NCI-H2107 treated with DMSO at 0.1 percent for 48 hours (cell line): ENCODE measurements at regions not wholly inside any gene's neighbourhood (a gene's known extent, or its start where the extent isn't known, plus 50 kb on each side); places are given as distances from the start of the nearest gene placed in this dataset.

Experiments used
- DNase-seq: peaks from one replicate; lab custom pipeline; 2025; ENCODE audit not compliant: unreplicated experiment; lab: John Stamatoyannopoulos, UW

DNA sequence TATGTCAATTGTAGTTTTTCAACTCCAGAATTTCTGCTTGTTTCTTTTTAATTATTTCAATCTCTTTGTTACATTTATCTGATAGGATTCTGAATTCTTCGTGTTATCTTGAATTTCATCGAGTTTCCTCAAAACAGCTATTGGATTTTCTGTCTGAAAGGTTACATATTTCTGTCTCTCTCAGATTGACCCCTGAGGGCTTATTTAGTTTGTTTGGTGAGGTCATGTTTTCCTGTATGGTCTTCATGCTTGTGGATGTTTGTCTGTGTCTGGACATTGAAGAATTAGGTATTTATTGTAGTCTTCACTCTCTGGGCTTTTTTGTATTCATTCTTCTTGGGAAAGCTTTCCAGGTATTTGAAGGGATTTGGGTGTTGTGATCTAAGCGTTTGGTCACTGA, 85.6 kb downstream of the SNAPC1 start:
- no peak for DNase-seq

DNA sequence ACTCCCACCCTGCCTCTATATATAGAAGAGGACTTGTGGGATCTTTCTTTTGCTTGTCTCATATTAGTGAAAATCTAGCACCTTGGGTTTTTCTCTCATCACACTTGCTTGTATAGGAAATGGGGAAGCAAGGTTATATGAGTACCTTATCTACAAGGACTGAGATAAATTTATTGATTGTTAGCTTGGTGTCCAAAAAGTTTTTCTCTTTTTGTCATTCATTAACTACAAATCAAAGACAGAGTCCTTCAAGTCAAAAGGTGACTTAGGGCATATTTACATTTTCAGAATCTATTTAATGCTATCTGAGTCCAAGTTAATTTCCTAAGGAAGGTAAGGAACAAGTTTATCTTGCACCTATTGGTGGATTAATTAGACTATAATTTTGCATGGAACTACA, 92.7 kb downstream of the SNAPC1 start:
- no peak for DNase-seq

DNA sequence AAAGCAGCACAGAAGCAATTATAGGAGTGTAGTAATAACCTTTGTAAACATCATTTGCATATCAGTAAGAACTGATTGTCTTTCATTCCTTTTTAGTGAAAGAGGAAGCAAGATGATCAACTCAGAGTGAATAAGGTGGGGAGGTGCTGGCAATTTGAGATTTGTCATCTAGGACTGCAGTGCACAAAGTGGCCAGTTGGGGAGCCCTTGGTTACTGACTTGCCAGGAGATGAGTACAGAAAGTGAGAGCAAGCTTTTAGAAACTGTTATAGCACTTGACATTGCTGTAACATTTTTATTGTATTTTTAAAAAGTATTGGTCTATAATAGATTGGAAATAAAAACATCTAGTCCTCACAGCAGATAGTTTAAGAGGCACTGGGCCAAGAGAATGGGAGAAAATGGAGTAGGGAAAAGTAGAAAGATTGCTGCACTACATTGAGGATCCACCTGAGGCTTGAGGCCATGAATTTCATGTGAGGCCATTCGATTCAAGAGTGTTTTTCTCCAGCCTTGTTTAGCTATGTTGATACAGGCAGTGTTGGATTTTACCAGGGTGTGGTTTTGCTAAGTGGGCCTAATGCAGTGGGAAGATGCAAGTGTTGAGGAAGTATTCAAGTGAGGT, 98.2 kb downstream of the SNAPC1 start:
- DNase-seq, result peak; percentile 42

DNA sequence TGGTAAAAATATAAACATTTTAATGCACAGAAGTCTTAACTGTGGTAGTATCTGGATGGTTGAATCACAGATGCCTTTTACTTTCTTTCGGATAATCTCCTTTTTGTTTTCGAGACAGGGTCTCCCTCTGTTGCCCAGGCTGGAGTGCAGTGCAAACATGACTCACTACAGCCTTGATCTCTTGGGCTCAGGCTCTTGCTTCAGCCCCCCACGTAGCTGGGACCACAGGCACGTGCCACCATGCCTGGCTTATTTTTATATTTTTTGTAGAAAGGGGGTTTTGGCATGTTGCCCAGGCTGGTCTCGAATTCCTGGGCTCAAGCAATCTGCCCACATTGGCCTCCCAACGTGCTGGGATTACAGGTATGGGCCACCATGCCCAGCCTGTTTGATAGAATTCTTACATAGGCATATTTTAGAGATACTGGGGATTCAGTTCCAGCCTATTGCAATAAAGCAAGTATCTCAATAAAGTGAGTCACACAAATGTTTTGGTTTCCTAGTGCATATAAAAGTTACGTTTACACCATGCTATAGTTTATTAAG, 99.2 kb downstream of the SNAPC1 start:
- no peak for DNase-seq

DNA sequence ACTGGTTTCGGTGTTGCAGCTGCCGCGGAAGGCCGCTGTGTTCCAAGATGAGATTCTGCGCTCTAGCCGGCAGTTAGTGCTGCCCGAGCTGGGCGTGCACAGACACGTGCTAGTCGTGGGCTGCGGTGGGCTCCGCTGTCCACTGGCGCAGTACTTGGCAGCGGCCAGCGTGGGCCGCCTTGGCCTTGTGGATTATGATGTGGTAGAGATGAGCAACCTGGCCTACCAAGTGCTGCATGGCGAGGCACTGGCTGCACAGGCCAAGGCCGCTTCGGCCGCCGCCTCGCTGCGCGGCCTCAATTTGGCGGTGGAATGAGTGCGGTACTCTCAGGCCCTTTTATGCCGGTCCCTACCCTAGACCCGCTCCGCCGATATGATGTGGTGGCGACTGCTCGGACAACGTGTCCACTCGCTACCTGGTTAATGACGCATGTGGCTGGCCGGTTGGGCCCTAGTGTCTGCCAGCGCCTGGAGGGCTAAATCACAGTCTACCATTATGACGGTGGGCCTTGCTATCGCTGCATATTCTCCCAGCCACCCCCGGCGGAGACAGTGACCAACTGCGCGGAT, 102.2 kb downstream of the SNAPC1 start:
- no peak for DNase-seq

DNA sequence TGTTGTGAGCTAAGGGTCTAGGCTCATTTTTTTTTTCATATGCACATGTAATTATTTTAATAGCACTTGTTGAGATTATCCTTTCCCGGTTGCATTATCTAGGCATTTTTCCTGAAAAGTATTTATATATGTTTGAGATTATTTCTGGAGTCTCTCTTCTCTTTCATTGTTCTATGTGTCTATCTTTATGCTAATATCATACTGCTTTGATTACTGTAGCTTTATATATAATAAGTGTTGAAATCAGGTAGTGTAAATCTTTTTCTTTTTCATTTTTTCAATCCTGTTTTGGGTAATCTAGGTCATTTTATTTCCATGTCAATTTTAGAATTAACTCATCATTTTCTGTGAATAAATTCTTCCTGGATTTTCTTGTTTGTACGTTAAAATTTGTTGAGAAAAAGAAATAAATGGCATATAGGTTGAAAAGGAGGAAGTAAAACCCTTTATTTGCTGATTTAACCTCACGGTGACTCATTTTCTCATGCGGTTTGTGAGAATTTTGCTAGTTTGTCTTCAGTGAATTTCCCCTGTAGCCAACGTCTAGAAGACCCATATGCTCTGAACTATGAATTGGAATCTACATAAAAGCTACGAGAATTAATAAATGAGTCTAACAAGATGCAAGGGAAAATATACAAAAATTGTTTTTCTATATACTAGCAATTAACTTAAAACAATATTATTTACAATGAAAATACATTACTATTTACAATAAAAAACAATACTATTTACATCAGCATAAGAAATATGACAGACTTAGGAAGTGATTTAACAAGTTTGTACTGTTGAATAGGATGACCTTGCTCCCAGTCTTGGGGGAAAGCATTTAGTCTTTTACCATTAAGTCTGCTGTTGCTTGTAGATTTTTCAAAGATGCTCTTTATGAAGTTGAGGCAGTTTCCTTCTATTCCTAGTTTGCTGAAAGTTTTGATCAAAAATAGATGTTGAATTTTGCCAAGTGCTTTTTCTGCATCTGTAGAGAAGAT, 105.0 kb downstream of the SNAPC1 start:
- no peak for DNase-seq

DNA sequence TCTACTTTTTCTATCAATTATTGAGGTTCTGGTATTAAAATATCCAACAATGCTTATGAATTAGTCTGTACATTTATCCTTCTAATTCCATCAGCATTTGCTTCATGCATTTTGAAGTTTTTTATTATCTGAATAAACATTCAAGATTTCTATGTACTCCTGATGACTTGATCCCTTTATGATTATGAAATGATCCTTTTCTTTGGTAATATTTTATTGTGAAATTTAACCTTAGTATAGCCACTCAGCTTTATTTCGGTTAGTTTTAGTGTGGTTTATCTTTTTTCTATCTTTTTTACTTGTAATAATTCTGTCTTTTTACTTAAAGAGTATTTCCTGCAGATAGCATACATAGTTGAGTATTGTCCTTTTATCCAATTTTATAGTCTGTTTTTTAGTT, 106.6 kb downstream of the SNAPC1 start:
- DNase-seq, result no peak

DNA sequence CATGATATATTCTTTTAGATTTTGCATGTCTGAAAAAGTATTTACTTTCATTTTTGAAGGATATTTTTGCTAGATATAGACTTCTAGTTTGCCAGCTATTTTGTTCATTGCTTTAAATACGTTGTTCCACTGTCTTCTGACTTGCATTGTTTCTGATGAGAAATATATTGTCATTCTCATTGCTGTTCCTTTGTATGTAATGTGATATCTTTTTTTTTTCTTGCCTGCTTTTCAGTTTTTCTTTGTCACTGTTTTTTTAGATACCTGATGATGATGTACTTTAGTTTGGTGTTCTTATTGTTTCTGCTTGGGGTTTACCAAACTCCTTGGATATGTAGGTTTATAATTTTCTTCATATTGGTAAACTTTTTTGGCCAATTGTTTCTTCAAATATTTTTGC, 107.9 kb downstream of the SNAPC1 start:
- DNase-seq, result no peak

DNA sequence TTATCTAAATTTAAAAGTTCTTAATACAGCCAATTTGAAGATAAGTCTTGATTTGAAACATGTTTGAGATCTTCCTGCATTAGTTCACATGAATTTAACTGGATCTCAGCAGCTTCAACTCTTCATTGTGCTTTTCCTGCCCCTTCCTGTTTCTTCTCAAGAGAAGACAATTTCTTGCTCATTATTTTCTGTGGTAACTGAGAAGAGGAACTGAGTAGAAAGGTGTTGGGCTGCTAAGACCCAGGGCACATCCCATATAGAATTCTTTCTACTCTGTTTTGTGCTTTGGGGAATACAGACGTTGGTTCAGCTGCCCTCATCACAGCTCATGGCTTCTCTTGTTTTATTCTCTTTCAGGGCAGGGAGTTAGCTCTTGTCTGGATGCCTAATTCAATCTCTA, 110.2 kb downstream of the SNAPC1 start:
- no peak for DNase-seq

DNA sequence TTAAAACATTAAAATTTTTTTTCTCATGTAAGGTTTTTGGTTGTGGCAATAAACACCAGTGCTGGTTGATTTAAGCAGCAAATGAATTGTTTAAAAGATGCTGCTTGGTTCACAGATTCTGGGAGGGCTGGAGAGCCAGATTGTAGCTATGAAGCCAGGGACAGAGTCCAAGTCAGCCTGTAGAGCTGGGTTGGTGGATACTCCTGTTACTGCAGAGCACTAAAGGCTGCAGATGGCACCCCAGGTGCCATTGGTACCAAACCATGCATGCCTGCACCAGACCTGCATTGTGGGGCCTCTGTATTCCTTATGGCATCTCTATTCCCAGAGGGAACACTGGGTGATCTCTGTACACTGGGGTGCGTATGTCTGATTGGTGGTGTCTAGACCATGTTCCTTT, 113.3 kb downstream of the SNAPC1 start:
- no peak for DNase-seq

DNA sequence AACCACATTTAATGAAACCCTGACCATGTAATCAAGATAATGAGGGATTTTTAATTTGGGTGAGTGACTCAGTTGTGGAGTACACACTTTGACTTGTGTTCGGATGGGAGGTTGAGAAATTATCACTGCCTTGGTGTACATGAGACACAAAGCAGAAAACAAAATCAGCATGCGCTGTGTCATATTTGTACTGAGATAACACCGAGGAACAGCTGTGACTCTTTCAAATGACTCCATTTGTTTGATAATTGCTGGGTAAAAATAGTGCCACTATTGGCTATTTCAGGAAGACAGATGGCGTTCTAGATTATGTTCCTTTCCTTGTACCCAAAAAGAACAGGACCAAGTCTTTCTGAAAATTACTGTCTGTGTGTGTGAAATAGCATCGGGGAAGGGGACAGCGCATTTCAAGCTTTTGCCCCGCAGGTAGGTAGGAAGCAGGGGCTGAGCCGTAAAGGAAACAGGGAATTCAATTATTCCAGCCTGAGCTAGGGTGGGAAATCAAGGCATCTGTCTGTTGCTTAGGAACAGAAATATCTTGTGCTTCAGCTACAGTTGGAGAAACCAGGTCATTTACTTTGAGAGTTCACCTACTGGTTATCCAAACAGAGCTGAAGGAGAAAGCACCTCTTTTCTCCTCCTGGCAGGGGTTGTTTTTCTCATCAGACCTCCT, 114.3 kb downstream of the SNAPC1 start:
- no peak for DNase-seq

DNA sequence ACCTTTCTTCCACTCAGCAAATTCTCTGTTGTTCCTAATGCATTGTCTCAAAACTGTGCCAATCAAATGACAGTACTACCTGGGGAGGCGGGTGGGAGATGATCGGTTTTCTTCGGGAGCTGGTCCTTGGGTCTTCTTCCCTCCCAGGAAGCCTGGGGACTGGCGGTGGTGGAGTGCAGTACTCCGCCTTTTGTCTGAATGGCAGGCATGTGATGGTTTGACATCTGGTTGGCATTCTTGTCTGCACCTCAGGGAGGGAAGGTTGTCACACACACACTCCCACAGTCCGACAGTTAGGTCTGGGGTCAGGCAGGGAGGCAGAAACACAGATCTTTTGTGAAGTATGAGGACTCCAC, 114.8 kb downstream of the SNAPC1 start:
- no peak for DNase-seq

DNA sequence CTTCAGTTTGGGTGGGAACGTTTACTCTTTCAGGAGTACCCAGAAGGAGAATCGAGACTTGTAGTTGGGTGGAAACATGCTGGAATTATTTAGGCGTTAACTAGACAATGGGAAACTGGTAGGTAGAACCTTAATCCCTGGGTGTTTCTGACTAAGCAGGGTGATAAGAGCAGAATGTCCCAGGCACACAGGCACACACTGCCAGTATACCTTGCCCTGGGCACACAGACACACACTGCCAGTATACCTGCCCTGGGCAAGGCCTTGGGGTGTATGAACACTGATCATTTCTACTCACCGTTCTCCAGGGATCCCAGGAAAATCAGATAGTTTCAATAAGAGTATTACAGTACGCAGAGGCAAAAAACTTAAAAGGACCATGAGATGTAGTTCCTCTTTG, 115.5 kb downstream of the SNAPC1 start:
- DNase-seq, result no peak

DNA sequence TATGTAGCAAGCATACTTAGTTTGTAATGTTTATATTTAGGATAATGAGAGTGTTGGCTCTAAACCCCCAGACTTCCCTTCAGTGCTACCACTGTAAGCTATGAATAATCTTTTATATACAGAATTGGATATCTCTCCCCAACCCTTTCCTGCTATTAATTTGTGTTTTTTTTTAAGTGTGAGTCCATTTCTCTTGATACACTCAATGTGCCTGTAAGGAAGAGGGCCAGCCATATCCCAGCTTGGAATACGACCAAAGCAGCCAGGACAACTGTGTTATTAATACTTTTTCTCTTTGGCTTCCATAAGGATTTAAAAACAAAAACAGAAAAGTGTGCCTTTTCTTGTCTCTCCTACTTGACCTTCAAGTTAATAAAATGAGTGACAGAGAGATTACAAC, 116.7 kb downstream of the SNAPC1 start:
- no peak for DNase-seq

DNA sequence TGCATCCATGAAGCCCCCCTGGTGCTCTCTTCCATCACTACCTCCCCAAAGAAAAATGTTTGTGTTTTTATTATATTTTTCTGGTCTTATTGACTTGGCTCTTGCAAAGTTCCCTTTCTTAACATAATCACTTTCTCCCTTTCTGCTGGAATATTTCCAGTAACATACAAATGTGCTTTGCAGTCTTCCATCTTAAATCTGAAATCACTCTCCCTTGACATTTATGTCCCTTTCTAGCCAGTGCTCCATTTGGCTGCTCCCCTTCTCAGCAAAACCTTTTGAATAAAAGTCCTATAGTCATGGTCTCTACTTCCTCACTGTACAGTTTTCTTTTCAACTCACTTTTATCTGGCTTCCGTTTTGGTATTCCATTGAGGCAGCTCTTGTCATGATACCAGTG, 118.8 kb downstream of the SNAPC1 start:
- no peak for DNase-seq

DNA sequence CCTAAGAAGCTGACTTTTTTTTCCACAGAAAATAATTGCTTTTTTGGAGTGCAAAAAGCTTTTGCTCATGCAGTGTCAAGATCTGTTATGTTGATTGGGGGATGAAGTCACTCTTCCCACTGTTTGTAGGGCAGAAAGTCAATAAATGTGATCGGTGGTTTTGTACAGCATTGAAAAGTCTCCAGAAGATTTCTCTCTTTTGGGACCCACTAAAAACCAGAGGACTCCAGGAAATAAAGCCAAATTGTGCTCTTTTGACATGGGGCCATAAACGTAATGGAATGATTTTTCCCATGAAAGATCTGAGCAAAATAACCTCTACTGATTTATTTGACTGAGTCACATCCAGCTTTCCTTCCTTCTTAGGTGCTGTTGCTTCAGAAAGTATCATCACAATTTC, 122.5 kb downstream of the SNAPC1 start:
- no peak for DNase-seq

DNA sequence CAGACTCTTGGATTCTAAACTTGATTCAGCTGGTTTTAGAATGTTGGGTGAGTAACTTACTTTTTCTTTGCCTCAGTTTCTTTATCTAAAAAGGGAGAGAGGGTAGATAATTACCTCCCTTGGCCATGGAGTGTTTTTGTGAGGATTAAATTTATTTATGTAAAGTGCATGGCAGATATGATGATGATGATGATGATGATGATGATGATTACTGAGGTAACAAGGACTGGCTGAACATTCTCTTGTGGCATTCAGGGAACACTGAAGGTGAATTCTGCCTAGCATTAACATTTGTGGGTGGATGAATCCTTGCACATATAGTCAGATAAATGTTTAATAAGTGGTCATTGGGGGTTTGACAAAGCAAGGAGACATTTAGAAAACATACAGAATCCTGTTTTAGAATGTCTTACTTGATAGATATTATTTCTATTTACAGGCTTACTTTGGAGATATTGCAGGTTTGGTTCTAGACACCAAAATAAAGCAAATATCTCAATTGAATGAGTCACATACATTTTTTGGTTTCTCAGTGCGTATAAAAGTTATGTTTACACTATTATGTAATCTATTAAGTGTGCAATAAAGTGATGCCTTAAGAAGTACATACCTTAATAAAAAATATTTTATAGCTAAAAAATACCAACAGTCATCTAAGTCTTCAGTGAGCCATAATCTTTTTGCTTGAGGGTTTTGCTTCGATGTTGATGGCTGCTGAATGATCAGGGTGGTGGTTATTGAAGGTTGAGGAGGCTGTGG, 123.2 kb downstream of the SNAPC1 start:
- DNase-seq, result no peak

DNA sequence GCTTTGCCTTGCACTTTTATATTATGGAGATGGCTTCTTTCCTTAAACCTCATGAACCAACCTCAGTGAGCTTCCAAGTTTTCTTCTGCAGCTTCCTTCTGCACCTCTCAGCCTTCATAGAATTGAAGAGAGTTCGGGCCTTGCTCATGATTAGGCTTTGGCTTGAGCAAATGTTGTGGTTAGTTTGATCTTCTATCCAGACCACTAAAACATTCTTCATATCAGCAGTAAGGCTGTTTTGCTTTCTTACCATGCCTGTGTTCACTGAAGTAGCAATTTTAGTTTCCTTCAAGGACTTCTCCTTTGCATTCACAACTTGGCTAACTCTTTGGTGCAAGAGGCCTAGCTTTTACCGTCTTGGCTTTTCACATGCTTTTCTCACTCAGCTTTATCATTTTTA, 125.4 kb downstream of the SNAPC1 start:
- no peak for DNase-seq

DNA sequence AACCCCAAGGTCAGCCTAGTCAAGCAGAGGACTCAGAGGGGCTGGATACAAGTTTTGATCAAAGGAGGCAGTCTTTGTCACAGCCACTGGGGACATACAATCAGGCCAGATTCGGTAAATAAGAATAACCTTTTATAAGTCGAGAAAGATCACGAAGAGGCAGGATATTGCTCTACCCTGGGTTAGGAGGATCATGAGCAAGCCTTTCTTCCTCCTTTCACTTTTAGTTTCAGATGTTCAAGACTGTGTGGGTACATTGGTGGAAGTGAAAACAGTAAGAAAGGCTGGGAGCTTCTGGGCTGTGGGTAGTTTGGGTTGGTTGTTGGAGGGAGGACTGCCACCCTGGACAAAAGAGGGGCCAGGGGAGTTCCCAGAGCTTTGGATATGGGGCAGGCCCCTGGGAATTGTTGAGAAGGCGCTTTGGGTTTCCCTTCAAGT, 127.7 kb downstream of the SNAPC1 start:
- no peak for DNase-seq

DNA sequence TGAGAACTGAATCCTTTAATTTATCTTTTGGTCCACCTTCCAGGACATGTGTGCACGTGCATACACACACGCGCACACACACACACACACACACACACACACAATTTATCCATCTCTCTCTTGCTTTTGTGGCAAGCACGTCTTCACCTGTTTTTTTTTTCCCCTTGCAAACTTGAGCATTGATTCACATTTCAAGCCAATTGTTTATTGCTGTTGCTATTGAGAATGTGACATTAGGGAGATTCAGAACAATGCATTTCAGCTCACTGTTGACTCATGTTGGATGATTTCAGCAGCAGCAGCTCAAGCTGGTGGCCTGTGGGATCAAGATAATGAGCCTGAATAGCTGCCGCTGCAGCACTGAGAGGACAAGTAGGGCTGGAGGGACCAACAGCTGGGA, 128.9 kb downstream of the SNAPC1 start:
- peak; percentile 19 for DNase-seq

DNA sequence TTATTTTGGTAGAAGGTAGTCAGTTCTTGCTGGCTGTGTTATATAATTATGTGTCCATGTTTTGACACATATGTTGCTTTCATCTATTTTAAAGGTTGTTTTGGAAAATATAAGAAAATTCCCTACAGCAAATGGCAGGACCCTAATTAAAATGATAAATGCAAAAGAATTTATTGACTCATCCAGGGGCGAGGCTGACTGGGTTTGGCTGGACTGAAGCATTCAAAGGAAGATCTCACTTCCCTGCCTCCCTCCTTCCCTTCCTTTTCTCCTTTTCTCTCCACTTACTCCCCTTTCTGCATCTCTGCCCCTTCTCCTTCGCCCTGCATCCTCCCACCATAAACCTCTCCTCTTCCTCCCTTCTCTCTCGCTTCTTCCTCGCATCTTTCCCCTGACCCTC, 129.6 kb downstream of the SNAPC1 start:
- no peak for DNase-seq
